ENCODE measurements at regions not wholly inside any gene's neighbourhood (a gene's known extent, or its start where the extent isn't known, plus 50 kb on each side); places are given as distances from the start of the nearest gene placed in this dataset.
A peak's percentile ranks its signal among the peaks of the same experiment; 100 is the strongest.
"Not testable (repeated sequence)": the region's sequence is repeated elsewhere in the genome, so short reads cannot be mapped to it uniquely, and the experiment has no call there.

DNA sequence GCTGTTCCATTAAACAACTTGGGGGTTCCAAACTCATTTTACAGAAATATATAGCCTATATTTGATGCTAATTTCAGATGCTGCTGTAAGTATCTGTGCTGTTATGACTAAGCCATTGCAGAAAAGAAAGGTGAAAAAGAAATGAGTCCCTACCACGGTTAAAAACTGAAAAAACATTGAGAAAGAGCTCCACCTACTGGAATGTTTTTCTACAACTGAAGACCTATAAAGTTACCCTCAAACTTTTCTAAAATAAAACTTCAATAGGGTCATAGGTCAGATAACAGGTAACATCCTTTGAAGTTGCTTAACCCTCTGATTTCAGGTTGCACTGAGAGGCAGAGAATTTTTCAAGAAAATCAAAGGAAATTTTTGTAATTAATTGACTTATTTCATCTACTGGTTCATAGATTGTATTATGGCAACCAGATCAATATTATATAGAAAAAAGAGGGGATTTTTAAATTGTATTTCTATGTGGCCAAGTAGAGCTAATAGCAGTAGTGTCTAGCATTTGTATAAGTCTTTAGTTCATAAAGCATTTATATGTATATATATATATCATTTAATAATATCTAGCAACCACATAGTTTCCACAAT, 279.9 kb downstream of the RPS29 start:
- Histone ChIP-seq H3K4me1 (ENCODE audit: insufficient read depth) (no peaks in the 10 kb centered on the region), H3K27ac (ENCODE audit: low read depth) (no peak overlapping the region), H3K36me3 (ENCODE audit: insufficient read depth) (no peaks in the 10 kb centered on the region), H3K4me3 (ENCODE audit: low read depth, low read length) (no peak overlapping the region)
- 0% methylated on average over 1 of the region's 1 CpG for WGBS
- DNase-seq (ENCODE audit: extremely low spot score): no peak

DNA sequence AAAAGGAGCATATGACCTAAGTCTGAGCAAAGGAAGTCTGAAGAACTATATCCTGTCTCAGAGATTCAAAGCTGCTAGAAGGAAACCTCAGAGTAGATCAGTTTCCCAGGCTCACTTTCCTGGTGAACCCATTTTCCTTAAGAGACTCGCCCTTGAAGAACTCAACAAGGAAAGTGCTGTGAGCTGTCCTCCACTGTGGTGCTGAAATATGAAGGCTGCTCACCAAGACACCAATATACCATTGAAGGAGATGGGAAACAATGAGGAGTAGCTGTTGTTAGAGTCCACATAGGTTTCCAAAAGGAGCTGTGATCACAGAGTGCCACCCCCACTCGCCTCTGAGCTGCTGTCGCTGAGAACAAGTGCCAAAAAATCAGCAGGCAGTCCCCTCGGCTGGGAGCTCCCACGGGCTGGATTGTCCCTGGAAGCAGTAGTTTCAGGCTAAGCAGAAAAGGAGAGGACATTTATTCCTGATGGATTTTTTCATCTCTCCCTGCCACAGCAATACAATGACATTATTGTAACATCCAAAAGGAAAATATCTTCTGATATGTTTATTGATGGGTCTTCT, 282.1 kb downstream of the RPS29 start:
- 37% methylated on average over 5 of the region's 5 CpGs for WGBS

DNA sequence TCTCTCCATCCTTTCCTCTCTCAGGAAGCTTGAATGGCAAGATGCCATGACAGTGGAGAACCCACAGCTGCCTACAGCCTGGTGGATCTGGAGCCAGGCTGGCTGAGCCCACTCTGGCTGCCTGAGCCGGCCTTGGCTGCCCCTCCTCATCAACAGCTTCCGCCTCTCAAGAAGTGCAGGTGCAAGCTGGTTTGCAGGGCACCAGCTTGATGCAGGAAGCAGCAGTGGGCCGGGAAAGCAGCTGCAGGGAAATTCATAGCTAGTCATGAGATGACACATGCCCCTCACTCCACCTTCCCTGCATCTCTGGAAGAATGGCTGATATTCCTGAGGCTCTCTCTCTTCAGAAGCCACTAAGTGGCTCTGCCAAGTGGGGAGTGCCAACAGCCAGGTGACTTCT, 289.1 kb downstream of the RPS29 start:
- no peaks in the 10 kb centered on the region for H3K4me1 ChIP-seq (ENCODE audit: insufficient read depth)
- DNase-seq (ENCODE audit: extremely low spot score): no peak
- no peaks in the 10 kb centered on the region for H3K36me3 ChIP-seq (ENCODE audit: insufficient read depth)
- H3K4me3 ChIP-seq (ENCODE audit: low read depth, low read length): no peak overlapping the region
- no peak overlapping the region for H3K27ac ChIP-seq (ENCODE audit: low read depth)
- 74% methylated on average over 3 of the region's 3 CpGs for WGBS

More for the DNA sequence above, 282.1 kb downstream of the RPS29 start:
- no peaks in the 10 kb centered on the region for H3K36me3 ChIP-seq (ENCODE audit: insufficient read depth)
- H3K4me1 ChIP-seq (ENCODE audit: insufficient read depth): no peaks in the 10 kb centered on the region
- peak; percentile 41 for DNase-seq (ENCODE audit: extremely low spot score)
- no peak overlapping the region for H3K4me3 ChIP-seq (ENCODE audit: low read depth, low read length)
- H3K27ac ChIP-seq (ENCODE audit: low read depth): no peak overlapping the region

DNA sequence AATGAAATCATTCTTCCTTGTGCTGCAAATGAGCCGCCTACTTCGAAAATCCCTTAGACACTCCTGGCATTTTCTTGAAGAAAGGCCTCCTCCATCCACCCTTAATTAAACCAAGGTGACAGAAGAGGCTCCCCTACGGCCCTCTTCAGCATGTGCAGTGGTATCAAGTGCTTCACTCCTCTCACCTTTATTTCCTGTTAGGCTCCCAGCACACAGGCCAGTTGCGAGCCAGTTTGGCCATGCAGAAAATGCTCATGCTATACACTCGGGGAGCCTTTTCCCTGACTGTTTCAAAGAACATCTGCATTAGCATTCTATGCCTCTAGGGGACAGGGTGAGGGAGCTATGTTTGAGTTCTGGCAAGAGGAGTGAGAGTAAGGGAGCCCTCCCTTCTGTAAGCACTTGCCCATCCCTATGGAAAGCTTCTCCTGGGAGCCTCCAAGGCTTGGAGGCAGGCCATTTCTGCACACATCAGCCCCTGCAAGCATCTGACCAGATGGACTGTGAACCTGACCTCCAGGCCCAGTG, 291.5 kb downstream of the RPS29 start:
- H3K36me3 ChIP-seq (ENCODE audit: insufficient read depth): no peaks in the 10 kb centered on the region
- WGBS: 58% methylated on average over 5 of the region's 5 CpGs
- H3K27ac ChIP-seq (ENCODE audit: low read depth): no peak overlapping the region
- no peak overlapping the region for H3K4me3 ChIP-seq (ENCODE audit: low read depth, low read length)
- DNase-seq (ENCODE audit: extremely low spot score): no peak
- H3K4me1 ChIP-seq (ENCODE audit: insufficient read depth): no peaks in the 10 kb centered on the region

DNA sequence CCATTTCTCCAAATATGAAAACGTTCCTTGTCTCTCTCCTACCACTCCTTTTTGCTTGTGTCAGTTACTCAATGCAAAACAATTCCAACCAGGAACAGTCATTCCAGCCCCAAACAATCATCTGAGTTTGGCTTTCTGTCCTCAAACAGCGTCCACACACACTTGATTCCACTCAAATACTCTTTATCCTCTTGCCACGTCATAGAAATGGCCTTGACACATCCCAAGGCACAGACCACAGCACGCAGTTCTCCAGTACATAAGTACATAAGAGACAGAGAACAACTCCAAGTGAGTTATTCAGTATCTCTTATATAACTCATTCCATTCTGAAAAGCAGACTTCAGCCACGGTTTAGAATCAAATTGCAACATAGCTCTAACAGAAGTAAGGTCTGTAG, 299.2 kb downstream of the RPS29 start:
- no peaks in the 10 kb centered on the region for H3K4me1 ChIP-seq (ENCODE audit: insufficient read depth)
- H3K4me3 ChIP-seq (ENCODE audit: low read depth, low read length): no peak overlapping the region
- WGBS: 61% methylated on average over 5 of the region's 5 CpGs
- no peak overlapping the region for H3K27ac ChIP-seq (ENCODE audit: low read depth)
- H3K36me3 ChIP-seq (ENCODE audit: insufficient read depth): no peaks in the 10 kb centered on the region
- no peak for DNase-seq (ENCODE audit: extremely low spot score)

DNA sequence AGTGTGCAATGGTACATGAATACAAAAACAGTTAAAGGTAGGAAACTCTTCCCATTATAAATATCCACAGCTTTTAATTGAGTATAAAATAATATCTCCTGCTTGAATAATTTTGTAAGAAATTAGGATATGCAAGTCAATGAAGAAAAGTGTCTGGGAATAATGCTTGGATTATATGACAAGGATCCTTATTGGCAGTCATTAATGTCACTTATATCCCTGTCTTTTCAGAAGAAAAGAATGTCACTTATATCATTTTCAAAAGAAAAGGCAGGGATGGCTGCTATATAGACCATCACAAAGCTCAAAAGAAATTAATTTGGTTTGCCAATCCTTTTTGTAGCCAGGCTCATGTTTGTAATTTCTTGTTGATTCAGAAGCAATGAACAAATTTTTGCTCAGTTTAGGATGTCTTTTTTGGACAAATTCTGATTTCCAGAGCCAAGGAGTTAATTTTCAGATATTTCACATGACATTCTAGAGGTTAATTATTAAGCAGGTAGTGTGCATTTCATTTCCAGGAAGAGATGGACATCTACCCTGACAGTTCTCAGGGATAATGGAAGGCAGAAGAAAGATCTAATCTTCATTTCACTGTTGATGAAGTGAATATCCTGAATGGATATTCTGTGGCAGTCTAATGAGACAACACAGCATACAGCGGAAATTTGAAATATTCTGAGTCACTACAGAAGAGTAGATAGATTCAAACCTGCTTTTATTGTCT, 299.8 kb downstream of the RPS29 start:
- 86% methylated on average over 1 of the region's 1 CpG for WGBS
- no peak for DNase-seq (ENCODE audit: extremely low spot score)

DNA sequence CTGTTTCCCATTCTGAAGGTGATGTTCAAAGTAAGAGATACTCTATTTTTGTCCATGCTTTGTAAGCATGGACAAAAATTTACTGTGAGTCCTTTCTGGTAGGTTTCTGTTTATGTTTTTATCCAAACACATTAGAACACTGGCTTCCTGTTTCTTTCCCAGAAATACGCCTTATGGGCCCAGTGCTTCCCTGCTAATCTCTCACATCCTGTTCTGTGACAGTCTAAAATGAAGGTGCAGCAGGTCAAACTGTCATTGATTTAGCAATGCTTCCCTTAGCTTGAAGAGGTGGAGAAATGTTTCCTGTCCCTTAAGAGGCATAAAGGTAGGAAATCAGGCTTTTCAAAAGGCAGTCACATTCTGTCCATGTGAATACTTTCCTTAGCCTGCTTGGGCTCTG, 305.6 kb downstream of the RPS29 start:
- Histone ChIP-seq H3K36me3 (ENCODE audit: insufficient read depth) (no peaks in the 10 kb centered on the region), H3K4me1 (ENCODE audit: insufficient read depth) (no peaks in the 10 kb centered on the region), H3K27ac (ENCODE audit: low read depth) (no peak overlapping the region), H3K4me3 (ENCODE audit: low read depth, low read length) (no peak overlapping the region)
- no peak for DNase-seq (ENCODE audit: extremely low spot score)
- 37% methylated on average over 1 of the region's 1 CpG for WGBS

More for the DNA sequence above, 299.8 kb downstream of the RPS29 start:
- Histone ChIP-seq H3K36me3 (ENCODE audit: insufficient read depth) (no peaks in the 10 kb centered on the region), H3K27ac (ENCODE audit: low read depth) (no peak overlapping the region), H3K4me1 (ENCODE audit: insufficient read depth) (no peaks in the 10 kb centered on the region), H3K4me3 (ENCODE audit: low read depth, low read length) (no peak overlapping the region)

DNA sequence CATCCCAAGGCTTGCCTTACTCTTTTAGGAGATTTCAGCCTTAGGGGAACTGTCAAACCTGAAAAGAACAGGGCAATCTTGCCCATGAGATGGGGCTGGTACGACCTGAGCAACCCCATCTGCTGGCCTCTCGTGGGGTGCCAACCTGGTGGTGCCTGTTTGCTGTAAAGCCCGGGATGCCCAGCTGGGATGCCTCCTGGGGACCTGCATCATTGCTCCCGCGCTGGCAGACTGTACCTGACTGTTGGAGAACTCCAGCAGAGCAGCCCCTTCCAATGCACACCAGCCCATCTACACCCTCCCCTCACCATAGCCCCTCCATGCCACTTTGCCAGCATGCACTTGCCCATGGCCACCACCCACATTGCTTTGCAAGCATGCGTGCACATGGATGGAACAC, 335.7 kb downstream of the RPS29 start:
- 94% methylated on average over 6 of the region's 6 CpGs for WGBS
- Histone ChIP-seq H3K4me1 (ENCODE audit: insufficient read depth) (no peaks in the 10 kb centered on the region), H3K36me3 (ENCODE audit: insufficient read depth) (no peaks in the 10 kb centered on the region), H3K27ac (ENCODE audit: low read depth) (no peak overlapping the region), H3K4me3 (ENCODE audit: low read depth, low read length) (no peak overlapping the region)
- DNase-seq (ENCODE audit: extremely low spot score): no peak

DNA sequence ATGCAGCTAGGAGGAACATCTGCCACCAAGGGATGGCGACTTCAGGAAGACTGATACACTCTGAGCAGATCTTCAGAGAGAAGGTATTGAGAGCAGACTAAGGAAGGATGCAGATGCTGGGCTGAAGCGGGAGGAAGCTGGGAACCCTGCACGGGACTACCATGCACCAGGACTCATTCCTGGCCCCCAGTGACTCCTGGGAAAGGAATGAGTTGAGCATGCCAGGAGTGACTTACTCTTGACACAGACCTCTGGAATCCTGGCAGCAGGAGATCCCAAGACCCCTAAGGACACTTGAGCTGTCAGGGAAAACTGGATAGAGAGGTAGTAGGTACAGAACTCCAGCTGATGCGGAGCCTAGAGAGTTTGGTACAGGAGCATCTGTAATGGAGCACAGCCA, 336.1 kb downstream of the RPS29 start:
- Histone ChIP-seq H3K4me3 (ENCODE audit: low read depth, low read length) (no peak overlapping the region), H3K36me3 (ENCODE audit: insufficient read depth) (no peaks in the 10 kb centered on the region), H3K27ac (ENCODE audit: low read depth) (no peak overlapping the region), H3K4me1 (ENCODE audit: insufficient read depth) (no peaks in the 10 kb centered on the region)
- WGBS: 93% methylated on average over 4 of the region's 4 CpGs
- no peak for DNase-seq (ENCODE audit: extremely low spot score)

DNA sequence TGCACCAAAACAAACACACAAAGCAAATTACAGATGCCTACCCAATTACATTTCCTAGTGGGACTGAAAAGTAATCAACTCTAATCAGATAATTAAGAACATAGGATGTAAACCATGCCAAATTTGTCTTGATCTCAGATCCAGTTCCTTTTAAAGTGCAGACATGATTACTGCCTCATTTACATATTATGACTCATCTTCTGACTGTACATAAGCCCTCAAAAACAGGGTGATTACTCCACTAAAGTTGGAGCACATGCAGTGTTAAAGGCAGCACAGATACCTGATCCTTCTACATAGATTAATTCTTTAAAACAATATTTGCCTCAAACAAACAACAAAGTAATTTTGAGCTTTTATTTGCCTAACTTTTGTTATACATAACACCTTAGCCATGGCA, 337.2 kb downstream of the RPS29 start:
- Histone ChIP-seq H3K27ac (ENCODE audit: low read depth) (no peak overlapping the region), H3K4me3 (ENCODE audit: low read depth, low read length) (no peak overlapping the region), H3K4me1 (ENCODE audit: insufficient read depth) (no peaks in the 10 kb centered on the region), H3K36me3 (ENCODE audit: insufficient read depth) (no peaks in the 10 kb centered on the region)
- no peak for DNase-seq (ENCODE audit: extremely low spot score)

DNA sequence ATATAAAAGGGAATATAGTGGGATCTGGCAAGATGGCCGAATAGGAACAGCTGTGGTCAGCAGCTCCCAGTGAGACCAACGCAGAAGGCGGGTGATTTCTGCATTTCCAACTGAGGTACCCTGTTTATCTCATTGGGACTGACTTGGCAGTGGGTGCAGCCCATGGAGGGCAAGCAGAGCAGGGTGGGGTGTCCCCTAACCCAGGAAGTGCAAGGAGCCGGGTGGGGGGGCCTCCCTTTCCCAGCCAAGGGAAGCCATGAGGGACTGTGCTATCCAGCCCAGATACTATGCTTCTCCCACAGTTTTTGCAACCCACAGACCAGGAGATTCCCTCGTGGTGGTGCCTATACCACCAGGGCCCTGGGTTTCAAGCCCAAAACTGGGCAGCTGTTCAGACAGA, 342.4 kb downstream of the RPS29 start:
- H3K27ac ChIP-seq (ENCODE audit: low read depth); DNase-seq (ENCODE audit: extremely low spot score); H3K4me3 ChIP-seq (ENCODE audit: low read depth, low read length); H3K4me1 ChIP-seq (ENCODE audit: insufficient read depth); H3K36me3 ChIP-seq (ENCODE audit: insufficient read depth): not testable (repeated sequence)
- WGBS: 91% methylated on average over 5 of the region's 5 CpGs

DNA sequence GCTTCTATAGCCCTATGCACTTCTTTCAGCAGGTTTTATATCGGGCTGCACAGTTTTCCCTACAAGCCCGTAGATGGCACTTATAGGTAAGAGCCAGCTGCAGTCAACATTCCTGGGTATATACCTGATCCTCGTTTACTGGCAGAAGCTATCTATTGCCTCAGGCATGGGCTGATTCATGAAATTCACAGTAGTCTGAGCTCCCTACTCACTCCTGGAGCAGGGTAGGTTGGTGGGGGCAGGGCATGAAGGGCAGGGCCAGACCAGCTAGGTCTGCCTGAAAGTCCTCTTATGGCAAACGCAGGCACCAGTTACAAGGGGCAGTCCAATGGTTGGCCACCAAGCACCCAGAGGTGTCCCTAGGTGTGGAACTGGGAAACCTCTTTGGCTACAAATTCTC, 345.8 kb downstream of the RPS29 start:
- Histone ChIP-seq H3K36me3 (ENCODE audit: insufficient read depth) (no peaks in the 10 kb centered on the region), H3K27ac (ENCODE audit: low read depth) (no peak overlapping the region), H3K4me3 (ENCODE audit: low read depth, low read length) (no peak overlapping the region), H3K4me1 (ENCODE audit: insufficient read depth) (no peaks in the 10 kb centered on the region)
- 79% methylated on average over 4 of the region's 4 CpGs for WGBS
- no peak for DNase-seq (ENCODE audit: extremely low spot score)

DNA sequence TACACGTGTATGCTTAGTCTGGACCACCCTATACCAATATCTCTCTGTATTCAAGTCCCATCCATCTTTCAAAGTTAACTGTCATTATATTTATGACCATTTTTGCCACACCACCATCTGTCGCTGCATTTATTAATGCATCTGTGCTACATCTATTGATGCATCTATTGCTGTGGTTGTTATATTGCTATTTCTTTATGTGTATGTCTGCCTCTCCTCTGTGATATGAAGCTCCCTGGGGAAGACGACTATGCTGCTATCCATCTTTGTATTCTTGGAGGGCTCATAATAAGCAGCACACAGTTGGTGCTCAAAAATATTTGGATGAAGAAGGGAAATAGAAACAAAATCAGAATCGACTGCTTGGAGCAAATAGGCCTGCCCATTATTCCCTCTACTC, 357.6 kb downstream of the RPS29 start:
- no peak for DNase-seq (ENCODE audit: extremely low spot score)
- Histone ChIP-seq H3K27ac (ENCODE audit: low read depth) (no peak overlapping the region), H3K36me3 (ENCODE audit: insufficient read depth) (no peaks in the 10 kb centered on the region), H3K4me1 (ENCODE audit: insufficient read depth) (no peaks in the 10 kb centered on the region), H3K4me3 (ENCODE audit: low read depth, low read length) (no peak overlapping the region)
- WGBS: 87% methylated on average over 4 of the region's 4 CpGs

DNA sequence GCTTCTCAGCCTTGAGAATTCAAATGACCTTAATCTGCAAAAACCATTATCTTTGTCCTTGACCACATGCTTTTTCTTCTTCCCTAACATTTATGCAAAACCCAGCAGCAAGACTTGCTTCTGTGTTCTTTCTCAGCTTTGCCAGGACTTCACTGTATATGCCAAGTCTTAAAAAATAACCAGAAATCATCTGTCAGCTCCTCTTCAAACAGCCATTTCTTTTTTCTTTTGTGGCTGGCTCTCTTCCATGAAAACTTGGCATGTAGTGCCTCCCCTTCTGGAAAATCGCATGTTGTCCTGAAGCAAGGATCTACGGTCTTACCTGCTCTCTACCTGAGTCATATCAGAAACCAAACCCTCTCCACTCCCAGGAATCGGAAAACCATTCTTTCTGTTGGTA, 364.9 kb downstream of the RPS29 start:
- no peak overlapping the region for H3K27ac ChIP-seq (ENCODE audit: low read depth)
- no peak for DNase-seq (ENCODE audit: extremely low spot score)
- H3K4me3 ChIP-seq (ENCODE audit: low read depth, low read length): no peak overlapping the region
- no peaks in the 10 kb centered on the region for H3K36me3 ChIP-seq (ENCODE audit: insufficient read depth)
- no peaks in the 10 kb centered on the region for H3K4me1 ChIP-seq (ENCODE audit: insufficient read depth)
- WGBS: 55% methylated on average over 3 of the region's 3 CpGs

Data from urinary bladder (tissue), 3 donors.